B cell (primary cell): ENCODE measurements at regions not wholly inside any gene's neighbourhood (a gene's known extent, or its start where the extent isn't known, plus 50 kb on each side); places are given as distances from the start of the nearest gene placed in this dataset.
"Not testable (repeated sequence)": the region's sequence is repeated elsewhere in the genome, so short reads cannot be mapped to it uniquely, and the experiment has no call there.

ENCODE experiments used
- ATAC-seq: fragments of 200-7000 bp; cut with Tn5 transposase; one replicate; pipeline ENCODE4 v1.10.0; 2021; ENCODE audit warnings: low read depth, mild to moderate bottlenecking, moderate number of reproducible peaks, moderate library complexity
- CTCF ChIA-PET: fragments of 350-600 bp; sonication (Branson Sonifier 250); formaldehyde crosslinking; loops from one replicate; lab custom pipeline; 2021; ENCODE audit warnings: antibody characterized with exemption, inconsistent platforms; lab: Charles Lee
- POLR2A ChIA-PET: fragments of 350-600 bp; sonication (Branson Sonifier 250); formaldehyde crosslinking; loops from one replicate; lab custom pipeline; 2021; ENCODE audit warnings: antibody characterized with exemption; lab: Charles Lee
- DNase-seq: peaks from one replicate; pipeline ENCODE4 v3.0.0; 2013
- H2AFZ ChIP-seq: 2 replicates; pipeline ENCODE4 v1.6.1; 2012; ENCODE audit warnings: mild to moderate bottlenecking, low read depth, low read length; ENCODE audit not compliant: insufficient read depth, poor library complexity, severe bottlenecking
- H3K27ac ChIP-seq, 2 donors: 1 replicate in 1 of 2; 2 replicates in 1 of 2; pipeline ENCODE4 v1.5.1; 2012 to 2013; ENCODE audit warnings: low read length in 2 of 2, mild to moderate bottlenecking in 2 of 2, moderate library complexity in 1 of 2
- H3K27me3 ChIP-seq, 4 experiments: fragments of 200-600 bp in 1 of 4; sonication (generic) in 1 of 4; replicated peaks in 1 of 4; 1 replicate in 2 of 4; 2 replicates in 2 of 4; pipeline versions ENCODE4 v1.6.1 to v1.7.0; 2013 to 2016; ENCODE audit warnings: low read length in 3 of 4, mild to moderate bottlenecking in 2 of 4, mixed read lengths in 1 of 4, moderate library complexity in 1 of 4; ENCODE audit not compliant: insufficient read depth in 4 of 4, control insufficient read depth in 3 of 4; ENCODE audit errors: control extremely low read depth in 1 of 4
- H3K36me3 ChIP-seq, 2 experiments: replicated peaks in 1 of 2; 1 replicate in 1 of 2; 2 replicates in 1 of 2; pipeline versions ENCODE4 v1.6.1 to v1.7.1; 2013; ENCODE audit warnings: low read length in 1 of 2; ENCODE audit not compliant: insufficient read depth in 2 of 2, control insufficient read depth in 1 of 2; ENCODE audit errors: control extremely low read depth in 1 of 2, extremely low read depth in 1 of 2
- H3K4me1 ChIP-seq, 2 donors: fragments of 200-600 bp in 1 of 2; sonication (generic) in 1 of 2; 1 replicate in 1 of 2; 2 replicates in 1 of 2; pipeline versions ENCODE4 v1.5.1 to v1.6.1; 2013 to 2017; ENCODE audit warnings: low read length in 2 of 2; ENCODE audit not compliant: control insufficient read depth in 2 of 2, insufficient read depth in 2 of 2
- H3K4me2 ChIP-seq: replicated peaks from 2 replicates; pipeline ENCODE3; 2012; ENCODE audit warnings: mild to moderate bottlenecking, low read depth, low read length; ENCODE audit not compliant: poor library complexity, severe bottlenecking
- H3K4me3 ChIP-seq, 5 experiments: fragments of 200-600 bp in 1 of 5; sonication (generic) in 1 of 5; 1 replicate in 3 of 5; 2 replicates in 2 of 5; pipeline versions ENCODE4 v1.5.1 to v1.7.0; 2011 to 2016; ENCODE audit warnings: low read length in 4 of 5, mild to moderate bottlenecking in 4 of 5, low read depth in 2 of 5, control low read depth in 1 of 5, moderate library complexity in 1 of 5; ENCODE audit not compliant: insufficient read depth in 1 of 5; ENCODE audit errors: control extremely low read depth in 1 of 5, extremely low read depth in 1 of 5
- H3K79me2 ChIP-seq: fragments of 200-600 bp; sonication (generic); one replicate; pipeline ENCODE4 v1.6.0; 2016; ENCODE audit warnings: low read length; ENCODE audit not compliant: control insufficient read depth, insufficient read depth
- H3K9ac ChIP-seq: fragments of 200-600 bp; sonication (generic); 2 replicates; pipeline ENCODE4 v1.6.1; 2017; ENCODE audit warnings: mild to moderate bottlenecking, low read length, moderate library complexity
- H3K9me3 ChIP-seq, 3 donors: one replicate each; pipeline versions ENCODE4 v1.6.1 to v1.7.1; 2013; ENCODE audit warnings: low read length in 2 of 3; ENCODE audit not compliant: control insufficient read depth in 2 of 3, insufficient read depth in 1 of 3; ENCODE audit errors: control extremely low read depth in 1 of 3
- H4K20me1 ChIP-seq: 2 replicates; pipeline ENCODE4 v1.6.0; 2012; ENCODE audit warnings: mild to moderate bottlenecking, low read length; ENCODE audit not compliant: insufficient read depth, control insufficient read depth, poor library complexity, severe bottlenecking
- H3K27ac Mint-ChIP-seq: one replicate; pipeline ENCODE4 v1.8.0; 2021; ENCODE audit warnings: mixed read lengths
- H3K27me3 Mint-ChIP-seq: one replicate; pipeline ENCODE4 v1.8.0; 2021; ENCODE audit warnings: mixed read lengths
- H3K4me1 Mint-ChIP-seq: one replicate; pipeline ENCODE4 v1.8.0; 2021; ENCODE audit warnings: mixed read lengths
- H3K4me3 Mint-ChIP-seq: one replicate; pipeline ENCODE4 v1.8.0; 2021; ENCODE audit warnings: mixed read lengths
- H3K9me3 Mint-ChIP-seq: one replicate; pipeline ENCODE4 v1.8.0; 2022; ENCODE audit warnings: mixed read lengths; ENCODE audit not compliant: insufficient read depth
- EZH2 ChIP-seq: IDR thresholded peaks from 2 replicates; pipeline ENCODE4 v1.6.1; 2012; ENCODE audit warnings: borderline replicate concordance, low read depth, mild to moderate bottlenecking, moderate library complexity, low read length; ENCODE audit not compliant: insufficient read depth, poor library complexity, severe bottlenecking
- whole genome bisulfite sequencing: methylation state at CpG from one replicate; pipeline ENCODE4 v1.1.5; 2013; ENCODE audit warnings: missing lambda C conversion rate; ENCODE audit not compliant: insufficient coverage; 5-methylcytosine and 5-hydroxymethylcytosine counted together
- intact Hi-C: fragments of 100-400 bp; cut with micrococcal nuclease; formaldehyde crosslinking; loops from one replicate; pipeline ENCODE4 v1.10.0; 2022

DNA sequence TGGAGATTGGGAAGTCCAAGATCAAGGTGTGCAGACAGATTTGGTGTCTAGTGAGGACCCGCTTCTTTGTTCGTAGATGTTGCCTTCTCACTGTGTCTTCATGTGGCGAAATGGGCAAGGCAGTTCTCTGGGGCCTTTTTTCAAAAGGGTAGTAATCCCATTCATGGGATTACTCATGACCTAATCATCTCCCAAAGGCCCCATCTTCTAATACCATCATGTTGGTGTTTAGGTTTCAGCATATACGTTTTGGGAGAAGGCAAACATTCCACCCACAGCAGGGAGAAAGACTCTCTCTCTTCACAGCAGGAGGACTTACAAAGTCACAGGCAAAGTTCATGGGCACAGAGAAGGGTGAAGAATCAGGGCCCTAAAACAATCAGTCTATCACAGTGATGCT is 252.1 kb downstream of the RPLP1 start:
- H3K9me3 ChIP-seq: peaks cover 0 to 24% (median 5%) of the 10 kb centered on the region in 3 donors
- no peaks in the 10 kb centered on the region for H4K20me1 ChIP-seq
- POLR2A ChIA-PET: no interaction called here
- no peaks in the 10 kb centered on the region for H3K79me2 ChIP-seq
- no peak overlapping the region for H3K4me3 Mint-ChIP-seq
- peaks cover 0 to 3% (median 0%) of the 10 kb centered on the region in 4 experiments for H3K27me3 ChIP-seq
- no peak overlapping the region for H3K9ac ChIP-seq
- no peak for TF ChIP-seq EZH2
- H2AFZ ChIP-seq: no peak overlapping the region
- no peak overlapping the region for H3K27ac Mint-ChIP-seq
- no peak overlapping the region for H3K27ac ChIP-seq
- H3K4me1 ChIP-seq: no peaks in the 10 kb centered on the region
- H3K4me2 ChIP-seq: no peak overlapping the region
- intact Hi-C loops: no loop called here
- CTCF ChIA-PET: interaction anchor here (1.2 kb wide), 1 partner anchor 10 kb away, joined by 3 read pairs; no protein-coding TSS in a partner anchor
- no peak for ATAC-seq
- no peak overlapping the region for H3K4me3 ChIP-seq
- peaks cover 6% of the 10 kb centered on the region for H3K9me3 Mint-ChIP-seq
- DNase-seq: no peak
- no peaks in the 10 kb centered on the region for H3K36me3 ChIP-seq
- no peaks in the 10 kb centered on the region for H3K4me1 Mint-ChIP-seq
- WGBS: 80% methylated on average over 1 of the region's 4 CpGs
- H3K27me3 Mint-ChIP-seq: peaks cover 7% of the 10 kb centered on the region

DNA sequence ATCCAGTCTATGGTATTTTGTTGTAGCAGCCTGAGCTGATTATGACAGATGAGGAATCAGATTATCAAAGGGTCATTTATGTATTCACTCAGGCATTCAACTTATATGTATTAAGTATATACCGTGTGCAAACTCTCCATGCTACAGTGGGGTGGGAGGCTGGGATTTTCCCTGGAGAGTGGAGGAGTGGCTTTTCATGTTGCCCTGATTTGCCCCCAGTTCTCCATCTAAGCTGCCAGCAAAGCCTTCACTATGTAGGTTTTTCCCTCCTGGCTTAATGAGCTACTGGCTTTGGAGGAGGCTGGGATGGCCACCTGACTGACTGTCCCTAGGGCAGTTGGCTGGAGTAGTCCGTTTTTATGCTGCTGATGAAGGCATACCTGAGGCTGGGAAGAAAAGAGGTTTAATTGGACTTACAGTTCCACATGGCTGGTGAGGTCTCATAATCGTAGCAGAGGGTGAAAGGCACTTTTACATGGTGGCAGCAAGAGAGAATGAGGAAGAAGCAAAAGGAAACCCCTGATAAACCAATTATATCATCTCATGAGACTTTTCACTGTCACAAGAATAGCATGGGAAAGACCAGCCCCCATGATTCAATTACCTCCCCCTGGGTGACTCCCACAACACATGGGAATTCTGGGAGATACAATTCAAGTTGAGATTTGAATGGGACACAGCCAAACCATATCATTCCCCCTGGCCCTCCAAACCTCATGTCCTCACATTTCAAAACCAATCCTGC is 253.9 kb downstream of the RPLP1 start:
- intact Hi-C loops: no loop called here
- no peak overlapping the region for H3K4me3 ChIP-seq
- no peak overlapping the region for H3K4me3 Mint-ChIP-seq

DNA sequence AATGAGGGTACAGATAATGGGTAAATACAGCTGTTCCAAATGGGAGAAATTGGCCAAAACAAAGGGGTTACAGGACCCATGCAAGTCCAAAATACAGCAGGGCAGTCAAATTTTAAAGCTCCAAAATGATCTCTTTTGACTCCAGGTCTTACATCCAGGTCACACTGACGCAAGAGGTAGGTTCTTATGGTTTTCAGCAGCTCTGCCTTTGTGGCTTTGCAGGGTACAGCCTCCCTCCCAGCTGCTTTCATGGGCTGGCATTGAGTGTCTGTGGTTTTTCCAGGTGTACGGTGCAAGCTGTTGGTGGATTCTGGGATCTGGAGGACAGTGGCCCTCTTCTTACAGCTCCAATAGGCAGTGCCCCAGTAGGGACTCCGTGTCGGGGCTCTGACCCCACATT is 254.6 kb downstream of the RPLP1 start:
- H3K27ac ChIP-seq, H3K9ac ChIP-seq, POLR2A ChIA-PET, DNase-seq, H3K27me3 ChIP-seq, H3K4me1 ChIP-seq, H3K4me3 ChIP-seq, H3K79me2 ChIP-seq, CTCF ChIA-PET, H3K27ac Mint-ChIP-seq, H3K4me1 Mint-ChIP-seq, ATAC-seq, H4K20me1 ChIP-seq, H3K27me3 Mint-ChIP-seq, H3K9me3 Mint-ChIP-seq, intact Hi-C loops, H3K4me2 ChIP-seq, H3K4me3 Mint-ChIP-seq, H2AFZ ChIP-seq, H3K36me3 ChIP-seq: not testable (repeated sequence)
- H3K9me3 ChIP-seq: peaks cover 0 to 27% (median 5%) of the 10 kb centered on the region in 3 donors
- WGBS: 90% methylated on average over 2 of the region's 4 CpGs

More for the DNA sequence above, 253.9 kb downstream of the RPLP1 start:
- Histone ChIP-seq H4K20me1 (no peaks in the 10 kb centered on the region), H3K4me1 (no peaks in the 10 kb centered on the region), H3K9ac (no peak overlapping the region), H3K27me3 (peaks cover 0 to 4% (median 0%) of the 10 kb centered on the region in 4 experiments), H3K9me3 (peaks cover 0 to 27% (median 5%) of the 10 kb centered on the region in 3 donors), H3K4me2 (no peak overlapping the region), H2AFZ (no peak overlapping the region), H3K79me2 (no peaks in the 10 kb centered on the region), H3K27ac (no peak overlapping the region), H3K36me3 (no peaks in the 10 kb centered on the region)
- no peak for TF ChIP-seq EZH2
- 100% methylated on average over 1 of the region's 3 CpGs for WGBS
- Mint-ChIP-seq H3K27me3 (peaks cover 7% of the 10 kb centered on the region), H3K27ac (no peak overlapping the region), H3K9me3 (peaks cover 6% of the 10 kb centered on the region), H3K4me1 (no peaks in the 10 kb centered on the region)
- CTCF ChIA-PET: no interaction called here
- ATAC-seq: no peak
- POLR2A ChIA-PET: no interaction called here
- DNase-seq: no peak
